Activated B cell treated with CpG ODN at 0.5 μM for 24 hours (primary cell): ENCODE measurements at regions not wholly inside any gene's neighbourhood (a gene's known extent, or its start where the extent isn't known, plus 50 kb on each side); places are given as distances from the start of the nearest gene placed in this dataset.

ENCODE experiments used
- ATAC-seq: fragments of 200-7000 bp; cut with Tn5 transposase; one replicate; pipeline ENCODE4 v1.10.0; 2021; ENCODE audit warnings: low read depth, mild to moderate bottlenecking, moderate library complexity
- CTCF ChIA-PET: fragments of 350-600 bp; sonication (Branson Sonifier 250); formaldehyde crosslinking; loops from one replicate; lab custom pipeline; 2021; ENCODE audit warnings: antibody characterized with exemption; lab: Charles Lee
- POLR2A ChIA-PET: fragments of 350-600 bp; sonication (Branson Sonifier 250); formaldehyde crosslinking; loops from one replicate; lab custom pipeline; 2021; ENCODE audit warnings: antibody characterized with exemption; lab: Charles Lee
- DNase-seq: peaks from one replicate; pipeline ENCODE4 v3.0.0; 2022
- H3K27ac Mint-ChIP-seq: one replicate; pipeline ENCODE4 v1.8.0; 2020; ENCODE audit warnings: mixed read lengths
- H3K27me3 Mint-ChIP-seq: one replicate; pipeline ENCODE4 v1.8.0; 2021; ENCODE audit warnings: mixed read lengths
- H3K36me3 Mint-ChIP-seq: one replicate; pipeline ENCODE4 v1.8.0; 2021; ENCODE audit warnings: low read depth, mixed read lengths
- H3K4me1 Mint-ChIP-seq: one replicate; pipeline ENCODE4 v1.8.0; 2021; ENCODE audit warnings: mixed read lengths
- H3K4me3 Mint-ChIP-seq: one replicate; pipeline ENCODE4 v1.8.0; 2020; ENCODE audit warnings: mild to moderate bottlenecking, mixed read lengths
- H3K9me3 Mint-ChIP-seq: one replicate; pipeline ENCODE4 v1.8.0; 2020; ENCODE audit warnings: mixed read lengths
- intact Hi-C: fragments of 100-400 bp; cut with micrococcal nuclease; formaldehyde crosslinking; loops from one replicate; pipeline ENCODE4 v1.15.1; 2024
- TF ChIP-seq, protein P1 (sequence below): fragments of 200-600 bp; IDR thresholded peaks from one replicate; pipeline ENCODE4 v1.8.0; 2022; ENCODE audit warnings: antibody characterized with exemption, mild to moderate bottlenecking

DNA sequence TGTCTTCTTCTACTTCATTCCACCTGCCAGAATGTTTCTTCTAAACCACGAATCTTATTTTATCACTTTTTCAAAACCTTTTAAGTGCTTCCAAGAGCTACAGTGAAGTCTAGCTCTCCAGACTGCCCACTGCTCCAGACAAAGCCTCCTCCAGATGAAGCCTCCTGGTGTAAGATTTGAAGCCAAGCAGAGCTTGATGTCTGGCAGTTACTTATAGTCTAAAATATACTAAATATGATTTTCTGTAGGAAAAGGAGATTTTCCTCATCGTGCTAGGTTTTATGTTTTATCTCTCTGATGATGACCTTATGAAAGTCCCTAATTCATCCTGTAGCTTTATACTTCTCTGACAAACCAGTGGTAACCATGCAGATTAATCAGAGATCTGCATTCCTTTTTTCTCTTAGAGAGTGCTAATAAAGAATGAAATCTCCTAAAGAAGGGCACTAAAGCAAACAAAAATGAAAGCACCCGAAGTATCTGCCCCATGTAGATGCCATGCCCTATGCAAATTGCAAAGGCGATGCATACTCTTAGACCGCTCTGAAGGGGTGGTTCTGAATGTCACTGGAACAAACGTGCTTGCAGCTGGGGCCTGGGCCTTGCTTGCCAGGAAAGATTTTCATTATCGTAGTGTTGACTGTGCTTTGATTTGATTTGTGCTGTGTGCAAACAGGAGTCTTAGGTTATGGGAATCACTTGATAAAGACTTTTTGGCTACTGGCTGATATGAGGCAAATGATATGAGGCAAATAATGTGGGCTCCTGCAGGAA lies 314.2 kb downstream of the PID1 start:
- TF ChIP-seq, protein P1, sequence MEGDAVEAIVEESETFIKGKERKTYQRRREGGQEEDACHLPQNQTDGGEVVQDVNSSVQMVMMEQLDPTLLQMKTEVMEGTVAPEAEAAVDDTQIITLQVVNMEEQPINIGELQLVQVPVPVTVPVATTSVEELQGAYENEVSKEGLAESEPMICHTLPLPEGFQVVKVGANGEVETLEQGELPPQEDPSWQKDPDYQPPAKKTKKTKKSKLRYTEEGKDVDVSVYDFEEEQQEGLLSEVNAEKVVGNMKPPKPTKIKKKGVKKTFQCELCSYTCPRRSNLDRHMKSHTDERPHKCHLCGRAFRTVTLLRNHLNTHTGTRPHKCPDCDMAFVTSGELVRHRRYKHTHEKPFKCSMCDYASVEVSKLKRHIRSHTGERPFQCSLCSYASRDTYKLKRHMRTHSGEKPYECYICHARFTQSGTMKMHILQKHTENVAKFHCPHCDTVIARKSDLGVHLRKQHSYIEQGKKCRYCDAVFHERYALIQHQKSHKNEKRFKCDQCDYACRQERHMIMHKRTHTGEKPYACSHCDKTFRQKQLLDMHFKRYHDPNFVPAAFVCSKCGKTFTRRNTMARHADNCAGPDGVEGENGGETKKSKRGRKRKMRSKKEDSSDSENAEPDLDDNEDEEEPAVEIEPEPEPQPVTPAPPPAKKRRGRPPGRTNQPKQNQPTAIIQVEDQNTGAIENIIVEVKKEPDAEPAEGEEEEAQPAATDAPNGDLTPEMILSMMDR: no peak
- Mint-ChIP-seq H3K4me3 (no peak overlapping the region), H3K36me3 (no peaks in the 10 kb centered on the region), H3K4me1 (no peaks in the 10 kb centered on the region), H3K27ac (no peak overlapping the region), H3K27me3 (no peaks in the 10 kb centered on the region), H3K9me3 (no peaks in the 10 kb centered on the region)
- no peak for ATAC-seq
- ChIA-PET CTCF (no interaction called here), POLR2A (no interaction called here)
- DNase-seq: no peak
- intact Hi-C loops: no loop called here

DNA sequence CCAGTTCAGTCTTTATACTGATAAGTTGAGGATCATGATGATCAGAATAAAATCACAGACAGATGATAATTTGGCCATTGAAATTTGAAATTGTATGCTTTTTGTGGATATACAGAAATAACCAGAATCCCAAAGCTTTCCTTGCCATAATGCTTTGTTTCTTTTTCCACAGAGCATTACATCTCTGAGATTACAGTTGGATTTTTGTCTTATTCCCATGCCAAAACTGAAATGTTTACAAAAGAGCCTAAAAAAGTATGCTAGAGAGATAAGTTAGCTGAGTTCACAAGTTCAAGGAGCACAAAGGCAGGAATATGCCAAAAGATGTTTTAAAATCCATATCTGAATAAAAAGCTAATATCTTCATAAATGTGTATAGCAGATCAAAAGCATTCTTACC lies 321.3 kb downstream of the PID1 start:
- ChIA-PET CTCF (no interaction called here), POLR2A (interaction anchor here (0.6 kb wide), 1 partner anchor 26 kb away, joined by 3 read pairs; no protein-coding TSS in a partner anchor)
- Mint-ChIP-seq H3K36me3 (no peaks in the 10 kb centered on the region), H3K27me3 (no peaks in the 10 kb centered on the region), H3K9me3 (peaks cover 3% of the 10 kb centered on the region), H3K4me3 (no peak overlapping the region), H3K27ac (no peak overlapping the region), H3K4me1 (no peaks in the 10 kb centered on the region)
- DNase-seq (no peak), ATAC-seq (no peak)
- TF ChIP-seq, protein P1: no peak
- intact Hi-C loops: no loop called here

DNA sequence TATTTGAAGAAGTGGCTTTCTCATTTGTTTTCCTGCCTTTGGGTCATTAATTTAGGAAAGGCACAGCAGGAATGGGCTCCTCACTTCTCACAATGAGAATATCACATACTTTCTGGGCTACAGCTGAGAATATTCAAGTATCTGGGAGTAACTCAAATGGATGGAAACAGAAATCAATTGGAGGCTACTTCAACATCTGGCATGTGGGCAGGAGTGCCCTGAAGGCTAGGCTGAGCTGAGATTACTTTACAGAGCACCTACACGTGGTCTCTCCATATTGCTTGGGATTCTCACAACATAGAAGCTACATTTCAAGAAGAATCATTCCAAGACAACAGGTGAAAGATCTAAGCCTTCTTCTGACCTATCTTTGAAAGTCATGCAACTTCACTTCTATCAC lies 325.4 kb downstream of the PID1 start:
- ChIA-PET POLR2A (no interaction called here), CTCF (no interaction called here)
- Mint-ChIP-seq H3K9me3 (peaks cover 7% of the 10 kb centered on the region), H3K27ac (no peak overlapping the region), H3K4me1 (no peaks in the 10 kb centered on the region), H3K36me3 (no peaks in the 10 kb centered on the region), H3K4me3 (no peak overlapping the region), H3K27me3 (no peaks in the 10 kb centered on the region)
- ATAC-seq (no peak), DNase-seq (no peak)
- intact Hi-C loops: no loop called here
- TF ChIP-seq, protein P1: no peak

DNA sequence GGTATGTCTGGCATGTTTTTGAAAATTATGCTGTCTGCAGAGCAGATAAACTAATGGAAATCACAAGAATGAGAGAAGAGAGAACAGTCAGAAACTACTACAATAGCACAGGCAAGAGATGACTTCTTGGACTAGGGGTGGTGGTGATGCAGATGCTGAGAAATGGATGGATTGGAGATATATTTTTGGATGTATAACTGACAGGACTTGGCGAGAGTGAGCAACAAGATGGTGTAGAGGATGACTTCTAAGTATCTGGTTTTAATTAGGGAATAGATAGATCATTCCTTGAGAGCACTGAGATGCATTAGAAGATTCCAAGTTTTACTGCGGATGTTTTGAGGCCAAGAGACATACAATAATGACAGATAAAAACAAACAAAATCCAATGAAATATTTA lies 328.2 kb downstream of the PID1 start:
- intact Hi-C loops: no loop called here
- peaks cover 7% of the 10 kb centered on the region for H3K9me3 Mint-ChIP-seq
- ChIA-PET CTCF (no interaction called here), POLR2A (no interaction called here)
- no peaks in the 10 kb centered on the region for H3K4me1 Mint-ChIP-seq
- H3K4me3 Mint-ChIP-seq: no peak overlapping the region
- no peak overlapping the region for H3K27ac Mint-ChIP-seq
- TF ChIP-seq, protein P1: no peak
- H3K27me3 Mint-ChIP-seq: no peaks in the 10 kb centered on the region
- DNase-seq (no peak), ATAC-seq (no peak)
- no peaks in the 10 kb centered on the region for H3K36me3 Mint-ChIP-seq

DNA sequence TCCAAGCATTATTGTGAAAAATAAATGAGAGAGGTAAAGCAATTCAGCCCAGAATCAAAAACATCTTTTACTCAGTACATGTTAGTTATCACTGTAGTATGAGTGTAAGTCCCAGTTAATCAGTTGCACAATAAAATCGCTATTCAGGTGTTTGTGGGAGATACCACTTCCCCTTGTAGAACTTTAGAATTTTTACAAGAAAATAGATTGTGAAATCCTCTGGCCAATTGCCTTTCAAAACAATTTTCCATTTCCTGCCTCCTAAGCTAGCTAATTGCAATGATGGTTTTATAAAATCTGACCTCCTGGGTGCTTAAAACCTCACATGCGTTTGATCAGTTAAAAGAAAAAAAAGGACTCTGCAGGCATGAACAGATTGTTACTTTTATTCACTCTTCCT lies 332.5 kb downstream of the PID1 start:
- H3K4me3 Mint-ChIP-seq: no peak overlapping the region
- intact Hi-C loops: no loop called here

More for the DNA sequence above, 332.5 kb downstream of the PID1 start:
- Mint-ChIP-seq H3K9me3 (peaks cover 6% of the 10 kb centered on the region), H3K27ac (no peak overlapping the region), H3K27me3 (no peaks in the 10 kb centered on the region), H3K4me1 (no peaks in the 10 kb centered on the region), H3K36me3 (no peaks in the 10 kb centered on the region)
- CTCF ChIA-PET: no interaction called here
- TF ChIP-seq, protein P1: no peak
- POLR2A ChIA-PET: no interaction called here
- DNase-seq (no peak), ATAC-seq (no peak)
